ENCODE measurements at regions not wholly inside any gene's neighbourhood (a gene's known extent, or its start where the extent isn't known, plus 50 kb on each side); places are given as distances from the start of the nearest gene placed in this dataset.

GRCh38 chr14:25122211-25122610 is 72.3 kb upstream of the STXBP6 start:
- no peak overlapping the region for H3K4me3 Mint-ChIP-seq
- no peaks in the 10 kb centered on the region for H3K27me3 Mint-ChIP-seq
- CTCF ChIA-PET, result no interaction called here
- no peak for ATAC-seq
- DNase-seq, result no peak
- H3K36me3 Mint-ChIP-seq, result no peaks in the 10 kb centered on the region
- no peak overlapping the region for H3K27ac Mint-ChIP-seq
- H3K4me1 Mint-ChIP-seq, result no peaks in the 10 kb centered on the region
- no peaks in the 10 kb centered on the region for H3K9me3 Mint-ChIP-seq (ENCODE audit: low read depth)

GRCh38 chr14:25121337-25122129 is 71.6 kb upstream of the STXBP6 start:
- ATAC-seq, result no peak
- H3K4me3 Mint-ChIP-seq, result no peak overlapping the region
- DNase-seq, result no peak
- H3K4me1 Mint-ChIP-seq, result no peaks in the 10 kb centered on the region
- H3K36me3 Mint-ChIP-seq, result no peaks in the 10 kb centered on the region
- H3K27me3 Mint-ChIP-seq, result no peaks in the 10 kb centered on the region
- H3K27ac Mint-ChIP-seq, result no peak overlapping the region
- H3K9me3 Mint-ChIP-seq (ENCODE audit: low read depth), result no peaks in the 10 kb centered on the region
- CTCF ChIA-PET, result no interaction called here

- Mint-ChIP-seq H3K4me3 (no peak overlapping the region), H3K9me3 (ENCODE audit: low read depth) (no peaks in the 10 kb centered on the region), H3K27ac (no peak overlapping the region), H3K4me1 (no peaks in the 10 kb centered on the region), H3K27me3 (no peaks in the 10 kb centered on the region), H3K36me3 (no peaks in the 10 kb centered on the region)
- ATAC-seq, result no peak
- DNase-seq, result no peak
- CTCF ChIA-PET, result interaction anchor here (1.3 kb wide), 1 partner anchor 12 kb away, joined by 4 read pairs; no protein-coding TSS in a partner anchor
These were observed 70.3 kb upstream of the STXBP6 start for GRCh38 chr14:25120261-25120660.

GRCh38 chr14:25118671-25119070 is 68.7 kb upstream of the STXBP6 start:
- H3K27me3 Mint-ChIP-seq, result peaks cover 2% of the 10 kb centered on the region
- no peak overlapping the region for H3K27ac Mint-ChIP-seq
- no peak for DNase-seq
- no peak overlapping the region for H3K4me3 Mint-ChIP-seq
- H3K4me1 Mint-ChIP-seq, result no peaks in the 10 kb centered on the region
- H3K36me3 Mint-ChIP-seq, result no peaks in the 10 kb centered on the region
- CTCF ChIA-PET, result interaction anchor here (0.9 to 1.3 kb wide), 3 partner anchors 14 to 17 kb away, joined by 3 to 4 read pairs (median 4); no protein-coding TSS in a partner anchor
- no peaks in the 10 kb centered on the region for H3K9me3 Mint-ChIP-seq (ENCODE audit: low read depth)
- no peak for ATAC-seq

GRCh38 chr14:25117342-25117741 is 67.4 kb upstream of the STXBP6 start:
- no peak for DNase-seq
- no peak overlapping the region for H3K4me3 Mint-ChIP-seq
- peaks cover 2% of the 10 kb centered on the region for H3K27me3 Mint-ChIP-seq
- no peak for ATAC-seq
- H3K4me1 Mint-ChIP-seq, result no peaks in the 10 kb centered on the region
- no peak overlapping the region for H3K27ac Mint-ChIP-seq
- no peaks in the 10 kb centered on the region for H3K9me3 Mint-ChIP-seq (ENCODE audit: low read depth)
- CTCF ChIA-PET, result no interaction called here
- no peaks in the 10 kb centered on the region for H3K36me3 Mint-ChIP-seq

GRCh38 chr14:25116607-25117006 is 66.7 kb upstream of the STXBP6 start:
- ATAC-seq (no peak), DNase-seq (no peak)
- Mint-ChIP-seq H3K4me3 (no peak overlapping the region), H3K9me3 (ENCODE audit: low read depth) (no peaks in the 10 kb centered on the region), H3K27ac (no peak overlapping the region), H3K36me3 (no peaks in the 10 kb centered on the region), H3K27me3 (peaks cover 2% of the 10 kb centered on the region), H3K4me1 (no peaks in the 10 kb centered on the region)
- CTCF ChIA-PET, result no interaction called here

- CTCF ChIA-PET, result no interaction called here
- no peaks in the 10 kb centered on the region for H3K36me3 Mint-ChIP-seq
These were observed 63.4 kb upstream of the STXBP6 start for GRCh38 chr14:25113394-25113793.

GRCh38 chr14:25111061-25111601 is 61.2 kb upstream of the STXBP6 start:
- peaks cover 4% of the 10 kb centered on the region for H3K27me3 Mint-ChIP-seq
- CTCF ChIA-PET, result no interaction called here
- DNase-seq (no peak), ATAC-seq (no peak)
- no peaks in the 10 kb centered on the region for H3K4me1 Mint-ChIP-seq
- no peaks in the 10 kb centered on the region for H3K9me3 Mint-ChIP-seq (ENCODE audit: low read depth)
- no peaks in the 10 kb centered on the region for H3K36me3 Mint-ChIP-seq
- H3K4me3 Mint-ChIP-seq, result no peak overlapping the region
- H3K27ac Mint-ChIP-seq, result no peak overlapping the region

More at GRCh38 chr14:25113394-25113793, 63.4 kb upstream of the STXBP6 start:
- H3K4me1 Mint-ChIP-seq, result no peaks in the 10 kb centered on the region
- DNase-seq (no peak), ATAC-seq (no peak)
- H3K4me3 Mint-ChIP-seq, result no peak overlapping the region
- no peaks in the 10 kb centered on the region for H3K9me3 Mint-ChIP-seq (ENCODE audit: low read depth)
- H3K27me3 Mint-ChIP-seq, result peaks cover 2% of the 10 kb centered on the region
- H3K27ac Mint-ChIP-seq, result no peak overlapping the region

GRCh38 chr14:25110106-25110505 is 60.2 kb upstream of the STXBP6 start:
- ATAC-seq (no peak), DNase-seq (no peak)
- CTCF ChIA-PET, result no interaction called here
- H3K27me3 Mint-ChIP-seq, result peaks cover 3% of the 10 kb centered on the region
- H3K9me3 Mint-ChIP-seq (ENCODE audit: low read depth), result no peaks in the 10 kb centered on the region
- no peaks in the 10 kb centered on the region for H3K36me3 Mint-ChIP-seq
- H3K4me3 Mint-ChIP-seq, result no peak overlapping the region
- H3K4me1 Mint-ChIP-seq, result no peaks in the 10 kb centered on the region
- no peak overlapping the region for H3K27ac Mint-ChIP-seq

- Mint-ChIP-seq H3K27me3 (peaks cover 2% of the 10 kb centered on the region), H3K4me1 (no peaks in the 10 kb centered on the region), H3K27ac (no peak overlapping the region), H3K4me3 (no peak overlapping the region), H3K36me3 (no peaks in the 10 kb centered on the region), H3K9me3 (ENCODE audit: low read depth) (no peaks in the 10 kb centered on the region)
- CTCF ChIA-PET, result no interaction called here
- DNase-seq (no peak), ATAC-seq (no peak)
These were observed 59.0 kb upstream of the STXBP6 start for GRCh38 chr14:25108959-25109358.

- CTCF ChIA-PET, result no interaction called here
- no peaks in the 10 kb centered on the region for H3K9me3 Mint-ChIP-seq (ENCODE audit: low read depth)
- ATAC-seq, result no peak
These were observed 58.3 kb upstream of the STXBP6 start for GRCh38 chr14:25108291-25108690.

GRCh38 chr14:25103820-25104219 is 53.9 kb upstream of the STXBP6 start:
- no peaks in the 10 kb centered on the region for H3K36me3 Mint-ChIP-seq
- H3K27me3 Mint-ChIP-seq, result peaks cover 2% of the 10 kb centered on the region
- DNase-seq (no peak), ATAC-seq (no peak)
- CTCF ChIA-PET, result no interaction called here
- no peaks in the 10 kb centered on the region for H3K9me3 Mint-ChIP-seq (ENCODE audit: low read depth)
- H3K4me1 Mint-ChIP-seq, result no peaks in the 10 kb centered on the region
- no peak overlapping the region for H3K27ac Mint-ChIP-seq
- no peak overlapping the region for H3K4me3 Mint-ChIP-seq

More at GRCh38 chr14:25108291-25108690, 58.3 kb upstream of the STXBP6 start:
- H3K4me3 Mint-ChIP-seq, result no peak overlapping the region
- H3K27me3 Mint-ChIP-seq, result peaks cover 2% of the 10 kb centered on the region
- DNase-seq, result no peak
- no peaks in the 10 kb centered on the region for H3K36me3 Mint-ChIP-seq
- H3K4me1 Mint-ChIP-seq, result no peaks in the 10 kb centered on the region
- no peak overlapping the region for H3K27ac Mint-ChIP-seq

GRCh38 chr14:25103271-25103670 is 53.3 kb upstream of the STXBP6 start:
- no peak for ATAC-seq
- Mint-ChIP-seq H3K9me3 (ENCODE audit: low read depth) (no peaks in the 10 kb centered on the region), H3K27me3 (peaks cover 2% of the 10 kb centered on the region), H3K36me3 (no peaks in the 10 kb centered on the region), H3K4me1 (no peaks in the 10 kb centered on the region), H3K4me3 (no peak overlapping the region), H3K27ac (no peak overlapping the region)
- CTCF ChIA-PET, result no interaction called here
- DNase-seq, result no peak

GRCh38 chr14:25102788-25103187 is 52.8 kb upstream of the STXBP6 start:
- CTCF ChIA-PET, result no interaction called here
- ATAC-seq (no peak), DNase-seq (no peak)
- Mint-ChIP-seq H3K27ac (no peak overlapping the region), H3K4me3 (no peak overlapping the region), H3K4me1 (no peaks in the 10 kb centered on the region), H3K9me3 (ENCODE audit: low read depth) (no peaks in the 10 kb centered on the region), H3K36me3 (no peaks in the 10 kb centered on the region), H3K27me3 (peaks cover 2% of the 10 kb centered on the region)
